ENCODE measurements at regions not wholly inside any gene's neighbourhood (a gene's known extent, or its start where the extent isn't known, plus 50 kb on each side); places are given as distances from the start of the nearest gene placed in this dataset.

DNA sequence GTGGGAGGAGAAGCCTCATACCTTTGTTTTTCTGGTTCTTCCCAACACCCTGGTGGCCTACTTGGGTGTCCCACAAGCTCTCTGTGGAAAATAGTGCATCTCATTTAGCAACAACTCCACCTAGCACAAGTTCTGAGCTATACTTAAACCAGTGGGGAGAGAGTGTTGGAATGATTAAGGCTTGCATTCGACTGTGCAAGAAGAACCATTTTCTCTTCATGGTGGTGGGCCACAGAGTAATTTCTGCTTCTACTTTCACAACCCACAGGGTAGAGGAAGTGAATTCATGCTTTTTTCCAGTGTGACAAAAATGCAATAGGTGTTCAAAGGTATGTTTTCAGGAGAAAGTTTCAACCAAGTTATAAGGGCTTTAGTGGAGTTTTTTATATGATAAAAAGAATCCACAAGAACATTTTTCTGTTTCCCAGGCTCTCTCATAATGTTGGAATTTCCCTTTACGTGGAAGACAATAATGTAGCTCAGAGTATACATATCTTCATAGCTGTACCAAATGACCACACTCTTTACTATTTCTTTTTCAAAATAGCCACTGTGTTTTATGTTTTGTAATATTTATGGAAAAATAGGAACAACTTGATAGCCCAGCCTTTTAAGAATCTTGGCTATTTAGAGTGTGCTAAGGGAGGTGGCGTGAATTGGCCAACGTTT lies 80.3 kb upstream of the HHIP start:
- no peak overlapping the region for H3K4me3 ChIP-seq (ENCODE audit: low read length)
- Mint-ChIP-seq H3K27ac (no peak overlapping the region), H3K4me3 (no peak overlapping the region), H3K36me3 (no peaks in the 10 kb centered on the region), H3K4me1 (no peaks in the 10 kb centered on the region), H3K9me3 (peaks cover 0 to 2% of the 10 kb centered on the region in 2 donors), H3K27me3 (ENCODE audit: low read depth in 2 of 2) (peaks cover 0 to 12% of the 10 kb centered on the region in 2 donors)
- no peaks in the 10 kb centered on the region for H3K4me1 ChIP-seq (ENCODE audit: control insufficient read depth, insufficient read depth, low read length)
- ATAC-seq (no peak), DNase-seq (no peak)
- intact Hi-C loops (cut with micrococcal nuclease): no loop called here
- no peak overlapping the region for H3K27ac ChIP-seq (ENCODE audit: low read length)
- H3K36me3 ChIP-seq (ENCODE audit: control insufficient read depth, insufficient read depth, low read length): no peaks in the 10 kb centered on the region
- no peaks in the 10 kb centered on the region for H3K27me3 ChIP-seq (ENCODE audit: control insufficient read depth, insufficient read depth, low read length)
- 86% methylated on average over 2 of the region's 4 CpGs for WGBS (ENCODE audit: insufficient coverage)
- no peaks in the 10 kb centered on the region for H3K9me3 ChIP-seq (ENCODE audit: control insufficient read depth, insufficient read depth, low read length)
- TF ChIP-seq, protein P1, sequence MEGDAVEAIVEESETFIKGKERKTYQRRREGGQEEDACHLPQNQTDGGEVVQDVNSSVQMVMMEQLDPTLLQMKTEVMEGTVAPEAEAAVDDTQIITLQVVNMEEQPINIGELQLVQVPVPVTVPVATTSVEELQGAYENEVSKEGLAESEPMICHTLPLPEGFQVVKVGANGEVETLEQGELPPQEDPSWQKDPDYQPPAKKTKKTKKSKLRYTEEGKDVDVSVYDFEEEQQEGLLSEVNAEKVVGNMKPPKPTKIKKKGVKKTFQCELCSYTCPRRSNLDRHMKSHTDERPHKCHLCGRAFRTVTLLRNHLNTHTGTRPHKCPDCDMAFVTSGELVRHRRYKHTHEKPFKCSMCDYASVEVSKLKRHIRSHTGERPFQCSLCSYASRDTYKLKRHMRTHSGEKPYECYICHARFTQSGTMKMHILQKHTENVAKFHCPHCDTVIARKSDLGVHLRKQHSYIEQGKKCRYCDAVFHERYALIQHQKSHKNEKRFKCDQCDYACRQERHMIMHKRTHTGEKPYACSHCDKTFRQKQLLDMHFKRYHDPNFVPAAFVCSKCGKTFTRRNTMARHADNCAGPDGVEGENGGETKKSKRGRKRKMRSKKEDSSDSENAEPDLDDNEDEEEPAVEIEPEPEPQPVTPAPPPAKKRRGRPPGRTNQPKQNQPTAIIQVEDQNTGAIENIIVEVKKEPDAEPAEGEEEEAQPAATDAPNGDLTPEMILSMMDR (IDR thresholded peaks at IDR 0.05): no peak

DNA sequence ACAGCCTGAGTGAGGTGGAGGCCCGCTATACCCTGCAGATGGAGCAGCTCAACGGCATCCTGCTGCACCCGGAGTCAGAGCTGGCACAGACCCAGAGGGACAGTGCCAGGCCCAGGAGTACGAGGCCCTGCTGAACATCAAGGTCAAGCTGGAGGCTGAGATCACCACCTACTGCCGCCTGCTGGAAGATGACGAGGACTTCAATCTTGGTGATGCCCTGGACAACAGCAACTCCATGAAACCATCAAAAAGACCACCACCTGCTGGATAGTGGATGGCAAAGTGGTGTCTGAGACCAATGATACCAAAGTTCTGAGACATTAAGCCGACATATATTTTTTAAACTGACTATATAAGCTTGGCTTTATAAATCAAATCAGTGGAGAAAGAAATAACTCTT lies 73.3 kb upstream of the HHIP start:
- WGBS (ENCODE audit: insufficient coverage): 87% methylated on average over 5 of the region's 7 CpGs
- no peak overlapping the region for H3K27ac ChIP-seq (ENCODE audit: low read length)
- H3K9me3 Mint-ChIP-seq: peaks cover 0 to 2% of the 10 kb centered on the region in 2 donors
- no peaks in the 10 kb centered on the region for H3K27me3 ChIP-seq (ENCODE audit: control insufficient read depth, insufficient read depth, low read length)
- H3K9me3 ChIP-seq (ENCODE audit: control insufficient read depth, insufficient read depth, low read length): no peaks in the 10 kb centered on the region
- H3K4me3 ChIP-seq (ENCODE audit: low read length): no peak overlapping the region
- ATAC-seq (no peak), DNase-seq (no peak)
- H3K36me3 ChIP-seq (ENCODE audit: control insufficient read depth, insufficient read depth, low read length): no peaks in the 10 kb centered on the region
- intact Hi-C loops (cut with micrococcal nuclease): no loop called here
- no peaks in the 10 kb centered on the region for H3K4me1 Mint-ChIP-seq
- H3K4me1 ChIP-seq (ENCODE audit: control insufficient read depth, insufficient read depth, low read length): no peaks in the 10 kb centered on the region
- no peak overlapping the region for H3K4me3 Mint-ChIP-seq
- TF ChIP-seq, protein P1 (IDR thresholded peaks at IDR 0.05): no peak
- H3K36me3 Mint-ChIP-seq: no peaks in the 10 kb centered on the region
- H3K27me3 Mint-ChIP-seq (ENCODE audit: low read depth in 2 of 2): no peaks in the 10 kb centered on the region
- H3K27ac Mint-ChIP-seq: no peak overlapping the region

DNA sequence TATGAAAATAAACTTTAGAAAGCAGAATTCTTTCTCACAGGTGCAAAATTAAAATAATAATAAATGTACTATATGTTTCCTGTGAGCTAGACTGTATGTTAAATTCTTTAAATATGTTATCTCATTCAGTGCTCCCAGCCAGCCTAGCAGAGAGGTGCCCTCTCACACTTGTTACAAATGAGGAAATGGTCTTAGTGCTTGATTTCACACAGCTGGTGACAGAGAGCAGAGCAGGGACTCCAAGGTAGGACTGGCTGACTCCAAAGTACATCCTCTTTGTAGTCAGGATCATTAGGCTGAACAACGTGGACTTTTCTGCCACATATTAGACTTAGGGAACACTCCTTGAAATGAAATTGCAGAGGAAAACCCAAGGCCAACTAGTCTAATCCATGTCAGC lies 72.0 kb upstream of the HHIP start:
- Mint-ChIP-seq H3K27ac (no peak overlapping the region), H3K9me3 (no peaks in the 10 kb centered on the region), H3K36me3 (no peaks in the 10 kb centered on the region), H3K4me1 (no peaks in the 10 kb centered on the region), H3K27me3 (ENCODE audit: low read depth in 2 of 2) (no peaks in the 10 kb centered on the region), H3K4me3 (no peak overlapping the region)
- intact Hi-C loops (cut with micrococcal nuclease): no loop called here
- H3K27ac ChIP-seq (ENCODE audit: low read length): no peak overlapping the region
- H3K27me3 ChIP-seq (ENCODE audit: control insufficient read depth, insufficient read depth, low read length): no peaks in the 10 kb centered on the region
- H3K9me3 ChIP-seq (ENCODE audit: control insufficient read depth, insufficient read depth, low read length): no peaks in the 10 kb centered on the region
- 0% methylated on average over 1 of the region's 1 CpG for WGBS (ENCODE audit: insufficient coverage)
- no peaks in the 10 kb centered on the region for H3K36me3 ChIP-seq (ENCODE audit: control insufficient read depth, insufficient read depth, low read length)
- H3K4me3 ChIP-seq (ENCODE audit: low read length): no peak overlapping the region
- no peak for DNase-seq
- TF ChIP-seq, protein P1 (IDR thresholded peaks at IDR 0.05): no peak
- no peak for ATAC-seq
- no peaks in the 10 kb centered on the region for H3K4me1 ChIP-seq (ENCODE audit: control insufficient read depth, insufficient read depth, low read length)

DNA sequence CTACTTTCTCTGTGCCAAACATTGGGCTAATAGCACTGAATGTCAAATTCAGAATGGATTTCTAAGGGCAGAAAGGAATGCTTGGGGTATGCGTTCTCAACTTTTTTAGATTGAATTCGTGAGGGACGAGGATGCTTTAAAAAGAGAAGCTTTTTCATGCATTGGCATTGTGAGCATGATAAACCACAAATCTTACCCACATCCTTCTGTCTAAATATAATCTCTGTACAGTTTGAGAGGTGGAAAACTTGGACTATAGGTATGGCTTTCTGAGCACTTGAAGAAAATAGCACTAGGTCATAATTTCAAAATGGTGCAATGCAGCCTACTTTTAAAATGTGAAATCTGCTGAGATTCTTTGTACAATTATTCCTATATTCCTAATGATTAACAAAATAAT lies 71.4 kb upstream of the HHIP start:
- no peak for ATAC-seq
- no peak for DNase-seq
- TF ChIP-seq, protein P1 (IDR thresholded peaks at IDR 0.05): no peak
- H3K27ac Mint-ChIP-seq: no peak overlapping the region
- Histone ChIP-seq H3K9me3 (ENCODE audit: control insufficient read depth, insufficient read depth, low read length) (no peaks in the 10 kb centered on the region), H3K36me3 (ENCODE audit: control insufficient read depth, insufficient read depth, low read length) (no peaks in the 10 kb centered on the region), H3K4me1 (ENCODE audit: control insufficient read depth, insufficient read depth, low read length) (no peaks in the 10 kb centered on the region), H3K4me3 (ENCODE audit: low read length) (no peak overlapping the region), H3K27me3 (ENCODE audit: control insufficient read depth, insufficient read depth, low read length) (no peaks in the 10 kb centered on the region), H3K27ac (ENCODE audit: low read length) (no peak overlapping the region)
- H3K36me3 Mint-ChIP-seq: no peaks in the 10 kb centered on the region
- no peak overlapping the region for H3K4me3 Mint-ChIP-seq
- H3K9me3 Mint-ChIP-seq: no peaks in the 10 kb centered on the region
- 18% methylated on average over 2 of the region's 3 CpGs for WGBS (ENCODE audit: insufficient coverage)
- intact Hi-C loops (cut with micrococcal nuclease): no loop called here
- no peaks in the 10 kb centered on the region for H3K4me1 Mint-ChIP-seq
- H3K27me3 Mint-ChIP-seq (ENCODE audit: low read depth in 2 of 2): no peaks in the 10 kb centered on the region

Measured in natural killer cell (primary cell).